A673 (cell line): ENCODE measurements at regions not wholly inside any gene's neighbourhood (a gene's known extent, or its start where the extent isn't known, plus 50 kb on each side); places are given as distances from the start of the nearest gene placed in this dataset.

ENCODE experiments used
- BruUV-seq: library from RNA; stranded (reverse); fragments of 400-500 nt; replicated peaks from 2 replicates; lab custom pipeline; 2021; lab: Mats Ljungman, UMichigan
- CTCF ChIA-PET: fragments of 300-600 bp; sonication (Branson Sonifier 250); formaldehyde crosslinking; loops from one replicate; lab custom pipeline; 2022; ENCODE audit warnings: antibody characterized with exemption; lab: Charles Lee
- POLR2A ChIA-PET: fragments of 300-600 bp; sonication (Branson Sonifier 250); formaldehyde crosslinking; loops from one replicate; lab custom pipeline; 2022; ENCODE audit warnings: antibody characterized with exemption; ENCODE audit not compliant: low non-redundant PET; lab: Charles Lee
- DNase-seq: peaks from one replicate; pipeline ENCODE4 v3.0.0-alpha.2; 2015; ENCODE audit warnings: low spot score
- H3K27ac ChIP-seq: fragments of 200-600 bp; sonication (generic); 2 replicates; pipeline ENCODE4 v1.5.1; 2016; ENCODE audit warnings: mixed run types, low read depth, mild to moderate bottlenecking, mixed read lengths, antibody characterized with exemption, low read length; ENCODE audit not compliant: poor library complexity, severe bottlenecking
- H3K27me3 ChIP-seq: fragments of 200-600 bp; sonication (generic); replicated peaks from 2 replicates; pipeline ENCODE4 v1.6.1; 2017; ENCODE audit warnings: mixed run types, low read depth, mild to moderate bottlenecking, mixed read lengths, antibody characterized with exemption, low read length; ENCODE audit not compliant: insufficient read depth, poor library complexity
- H3K36me3 ChIP-seq: fragments of 200-600 bp; sonication (generic); 2 replicates; pipeline ENCODE4 v1.6.1; 2016; ENCODE audit warnings: mixed run types, mild to moderate bottlenecking, mixed read lengths, antibody characterized with exemption, low read length; ENCODE audit not compliant: insufficient read depth, poor library complexity, severe bottlenecking
- H3K4me1 ChIP-seq: fragments of 200-600 bp; sonication (generic); 2 replicates; pipeline ENCODE4 v1.6.1; 2017; ENCODE audit warnings: mixed run types, mild to moderate bottlenecking, mixed read lengths, antibody characterized with exemption, low read length; ENCODE audit not compliant: insufficient read depth, poor library complexity, severe bottlenecking
- H3K4me3 ChIP-seq: fragments of 200-600 bp; sonication (generic); 2 replicates; pipeline ENCODE4 v1.5.1; 2016; ENCODE audit warnings: low read depth, mixed run types, mild to moderate bottlenecking, mixed read lengths, low read length; ENCODE audit not compliant: poor library complexity, severe bottlenecking
- H3K9me3 ChIP-seq: fragments of 200-600 bp; sonication (generic); 2 replicates; pipeline ENCODE4 v1.6.1; 2016; ENCODE audit warnings: mixed run types, low read depth, mild to moderate bottlenecking, mixed read lengths, antibody characterized with exemption, low read length; ENCODE audit not compliant: poor library complexity, severe bottlenecking
- EZH2 ChIP-seq: fragments of 200-600 bp; sonication (generic); IDR thresholded peaks from 2 replicates; pipeline ENCODE4 v1.6.1; 2017; ENCODE audit warnings: borderline replicate concordance, low read depth, mild to moderate bottlenecking, mixed read lengths, antibody characterized with exemption, low read length; ENCODE audit not compliant: poor library complexity, severe bottlenecking
- intact Hi-C: fragments of 100-400 bp; cut with micrococcal nuclease; formaldehyde crosslinking; loops from one replicate; pipeline ENCODE4 v1.10.0; 2022; ENCODE audit not compliant: unreplicated experiment
- TF ChIP-seq, protein P1 (sequence below): fragments of 300-800, 200-600 bp; sonication (generic); conservative IDR thresholded peaks from 2 replicates; pipeline ENCODE4 v1.5.1; 2017; ENCODE audit warnings: low read depth, mild to moderate bottlenecking, antibody characterized with exemption, low read length, moderate library complexity, mixed read lengths

DNA sequence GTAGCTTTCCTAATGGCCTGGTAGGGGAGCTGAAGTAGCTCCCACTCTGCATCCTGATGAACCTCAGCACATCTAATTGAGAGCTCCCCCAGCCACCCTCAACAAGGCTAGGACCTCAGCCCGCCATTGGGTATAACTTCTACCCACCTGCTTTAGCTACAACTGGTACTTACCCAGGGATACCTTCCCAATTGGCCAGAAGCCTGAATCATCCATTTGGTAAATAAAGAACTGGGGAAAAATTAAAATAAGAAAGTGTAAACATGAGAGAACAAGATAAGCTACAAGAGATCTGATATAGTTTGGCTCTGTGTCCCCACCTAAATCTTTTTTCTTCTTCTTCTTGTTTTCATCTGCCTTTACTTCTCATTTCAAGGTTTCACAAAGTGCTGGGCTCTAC is 372.0 kb downstream of the CMPK2 start:
- H3K4me3 ChIP-seq, result no peak overlapping the region
- ChIA-PET CTCF (no interaction called here), POLR2A (no interaction called here)
- intact Hi-C loops, result no loop called here
- no peaks in the 10 kb centered on the region for H3K4me1 ChIP-seq
- no peaks in the 10 kb centered on the region for H3K27me3 ChIP-seq
- no peak overlapping the region for H3K27ac ChIP-seq
- H3K9me3 ChIP-seq, result no peaks in the 10 kb centered on the region
- no peak for DNase-seq
- BruUV-seq, result no TSS peak
- no peaks in the 10 kb centered on the region for H3K36me3 ChIP-seq
- TF ChIP-seq, protein P1, sequence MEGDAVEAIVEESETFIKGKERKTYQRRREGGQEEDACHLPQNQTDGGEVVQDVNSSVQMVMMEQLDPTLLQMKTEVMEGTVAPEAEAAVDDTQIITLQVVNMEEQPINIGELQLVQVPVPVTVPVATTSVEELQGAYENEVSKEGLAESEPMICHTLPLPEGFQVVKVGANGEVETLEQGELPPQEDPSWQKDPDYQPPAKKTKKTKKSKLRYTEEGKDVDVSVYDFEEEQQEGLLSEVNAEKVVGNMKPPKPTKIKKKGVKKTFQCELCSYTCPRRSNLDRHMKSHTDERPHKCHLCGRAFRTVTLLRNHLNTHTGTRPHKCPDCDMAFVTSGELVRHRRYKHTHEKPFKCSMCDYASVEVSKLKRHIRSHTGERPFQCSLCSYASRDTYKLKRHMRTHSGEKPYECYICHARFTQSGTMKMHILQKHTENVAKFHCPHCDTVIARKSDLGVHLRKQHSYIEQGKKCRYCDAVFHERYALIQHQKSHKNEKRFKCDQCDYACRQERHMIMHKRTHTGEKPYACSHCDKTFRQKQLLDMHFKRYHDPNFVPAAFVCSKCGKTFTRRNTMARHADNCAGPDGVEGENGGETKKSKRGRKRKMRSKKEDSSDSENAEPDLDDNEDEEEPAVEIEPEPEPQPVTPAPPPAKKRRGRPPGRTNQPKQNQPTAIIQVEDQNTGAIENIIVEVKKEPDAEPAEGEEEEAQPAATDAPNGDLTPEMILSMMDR, result no peak
- no peak for TF ChIP-seq EZH2

DNA sequence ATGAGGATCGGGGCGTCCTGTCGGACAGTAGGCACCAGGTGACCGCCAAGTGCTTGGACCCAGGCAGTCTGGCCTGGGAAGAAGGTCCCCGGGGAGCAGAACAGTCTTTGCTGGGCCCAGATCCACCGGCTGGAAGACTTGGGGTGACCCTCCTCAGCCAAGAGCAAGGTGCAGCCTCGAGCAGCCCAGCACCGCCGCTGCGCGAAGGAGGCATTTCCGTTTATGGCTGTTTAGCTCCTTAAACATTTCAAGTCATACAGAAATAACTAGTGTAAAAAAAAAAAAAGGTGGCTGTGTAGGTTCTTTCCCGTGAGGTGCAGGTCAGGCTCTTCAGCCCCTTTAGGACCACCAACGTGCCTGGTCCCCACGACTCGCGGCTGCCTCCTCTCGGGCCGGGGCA is 370.2 kb downstream of the CMPK2 start:
- CTCF ChIA-PET, result no interaction called here

DNA sequence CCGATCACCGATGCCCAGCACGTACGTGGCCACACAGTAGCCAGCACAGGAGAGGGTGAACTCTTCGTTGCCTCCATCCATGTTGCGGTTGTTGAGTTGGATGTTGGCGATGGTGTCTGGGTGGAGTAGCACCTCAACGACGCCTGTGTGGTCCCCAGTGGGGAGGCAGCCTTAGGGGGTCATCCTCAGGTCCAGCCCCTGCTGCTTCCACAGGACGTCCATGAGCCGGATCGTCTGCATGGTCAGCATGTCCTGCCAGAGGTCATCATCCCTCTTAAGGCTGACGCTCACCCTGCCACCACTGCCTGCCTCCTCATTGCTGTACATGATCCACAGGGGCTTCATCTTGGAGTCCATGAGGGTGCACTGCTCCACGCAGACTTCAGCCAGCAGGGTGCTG is 369.3 kb downstream of the CMPK2 start:
- intact Hi-C loops, result no loop called here
- H3K27me3 ChIP-seq, result no peaks in the 10 kb centered on the region
- no TSS peak for BruUV-seq
- no peak overlapping the region for H3K27ac ChIP-seq
- POLR2A ChIA-PET, result no interaction called here
- TF ChIP-seq, protein P1, result no peak
- no peak for TF ChIP-seq EZH2
- H3K9me3 ChIP-seq, result no peaks in the 10 kb centered on the region
- CTCF ChIA-PET, result no interaction called here
- no peaks in the 10 kb centered on the region for H3K36me3 ChIP-seq
- DNase-seq, result no peak
- no peaks in the 10 kb centered on the region for H3K4me1 ChIP-seq
- H3K4me3 ChIP-seq, result no peak overlapping the region

More for the DNA sequence above, 370.2 kb downstream of the CMPK2 start:
- no peaks in the 10 kb centered on the region for H3K9me3 ChIP-seq
- no peaks in the 10 kb centered on the region for H3K27me3 ChIP-seq
- TF ChIP-seq, protein P1, result no peak
- no peak for TF ChIP-seq EZH2
- DNase-seq, result no peak
- H3K4me1 ChIP-seq, result no peaks in the 10 kb centered on the region
- H3K36me3 ChIP-seq, result no peaks in the 10 kb centered on the region
- intact Hi-C loops, result no loop called here
- POLR2A ChIA-PET, result no interaction called here
- H3K4me3 ChIP-seq, result no peak overlapping the region
- BruUV-seq, result no TSS peak
- no peak overlapping the region for H3K27ac ChIP-seq
